Osteocyte (in vitro differentiated cells): ENCODE measurements at regions not wholly inside any gene's neighbourhood (a gene's known extent, or its start where the extent isn't known, plus 50 kb on each side); places are given as distances from the start of the nearest gene placed in this dataset.

Source experiments
- DNase-seq: peaks from one replicate; pipeline ENCODE4 v3.0.0; 2021; ENCODE audit warnings: mixed read lengths; ENCODE audit not compliant: unreplicated experiment; ENCODE audit errors: extremely low spot score
- H3K27ac Mint-ChIP-seq: one replicate; pipeline ENCODE4 v1.8.0; 2021; ENCODE audit warnings: mild to moderate bottlenecking, mixed read lengths; ENCODE audit not compliant: unreplicated experiment
- H3K27me3 Mint-ChIP-seq: one replicate; pipeline ENCODE4 v1.8.0; 2021; ENCODE audit warnings: mixed read lengths; ENCODE audit not compliant: unreplicated experiment
- H3K36me3 Mint-ChIP-seq: one replicate; pipeline ENCODE4 v1.8.0; 2021; ENCODE audit warnings: mixed read lengths; ENCODE audit not compliant: unreplicated experiment
- H3K4me1 Mint-ChIP-seq: one replicate; pipeline ENCODE4 v1.8.0; 2021; ENCODE audit warnings: mixed read lengths; ENCODE audit not compliant: unreplicated experiment
- H3K4me3 Mint-ChIP-seq: one replicate; pipeline ENCODE4 v1.8.0; 2021; ENCODE audit warnings: mild to moderate bottlenecking, moderate library complexity, mixed read lengths; ENCODE audit not compliant: unreplicated experiment
- H3K9me3 Mint-ChIP-seq: one replicate; pipeline ENCODE4 v1.8.0; 2021; ENCODE audit warnings: mixed read lengths; ENCODE audit not compliant: unreplicated experiment
- CTCF ChIP-seq: fragments of 200-600 bp; sonication (generic); IDR thresholded peaks from 2 replicates; pipeline ENCODE4 v1.5.0; 2021; ENCODE audit warnings: antibody characterized with exemption, mild to moderate bottlenecking, moderate library complexity

- no peak for DNase-seq
- no peaks in the 10 kb centered on the region for H3K36me3 Mint-ChIP-seq
- peaks cover 8% of the 10 kb centered on the region for H3K4me1 Mint-ChIP-seq
- no peaks in the 10 kb centered on the region for H3K9me3 Mint-ChIP-seq
- no peak overlapping the region for H3K4me3 Mint-ChIP-seq
- no peaks in the 10 kb centered on the region for H3K27me3 Mint-ChIP-seq
- no peak for TF ChIP-seq CTCF
- H3K27ac Mint-ChIP-seq: no peak overlapping the region
These were observed 78.9 kb downstream of the OR2K2 start for GRCh38 chr9:111250875-111251842.

GRCh38 chr9:111237447-111237846, 92.6 kb downstream of the OR2K2 start:
- no peak for TF ChIP-seq CTCF
- Mint-ChIP-seq H3K4me1 (peaks cover 18% of the 10 kb centered on the region), H3K27me3 (no peaks in the 10 kb centered on the region), H3K27ac (no peak overlapping the region), H3K36me3 (no peaks in the 10 kb centered on the region), H3K9me3 (no peaks in the 10 kb centered on the region), H3K4me3 (no peak overlapping the region)
- no peak for DNase-seq

GRCh38 chr9:111236332-111236731, 93.7 kb downstream of the OR2K2 start:
- Mint-ChIP-seq H3K27ac (no peak overlapping the region), H3K4me3 (no peak overlapping the region), H3K4me1 (peaks cover 20% of the 10 kb centered on the region), H3K27me3 (no peaks in the 10 kb centered on the region), H3K9me3 (no peaks in the 10 kb centered on the region), H3K36me3 (no peaks in the 10 kb centered on the region)
- no peak for DNase-seq
- TF ChIP-seq CTCF: no peak

- Mint-ChIP-seq H3K27me3 (no peaks in the 10 kb centered on the region), H3K27ac (peak overlapping the region; percentile 46), H3K4me1 (peaks cover 20% of the 10 kb centered on the region), H3K4me3 (no peak overlapping the region), H3K36me3 (no peaks in the 10 kb centered on the region), H3K9me3 (no peaks in the 10 kb centered on the region)
- no peak for TF ChIP-seq CTCF
- no peak for DNase-seq
These were observed 96.1 kb downstream of the OR2K2 start for GRCh38 chr9:111233963-111234362.

- Mint-ChIP-seq H3K36me3 (no peaks in the 10 kb centered on the region), H3K27ac (peak overlapping the region; percentile 46), H3K4me1 (peaks cover 20% of the 10 kb centered on the region), H3K27me3 (no peaks in the 10 kb centered on the region), H3K4me3 (no peak overlapping the region), H3K9me3 (no peaks in the 10 kb centered on the region)
- no peak for TF ChIP-seq CTCF
- DNase-seq: no peak
These were observed 96.8 kb downstream of the OR2K2 start for GRCh38 chr9:111232997-111233790.
